Peyer's patch (tissue), 4 donors: ENCODE measurements at regions not wholly inside any gene's neighbourhood (a gene's known extent, or its start where the extent isn't known, plus 50 kb on each side); places are given as distances from the start of the nearest gene placed in this dataset.

Source experiments
- DNase-seq, 3 donors: peaks; one replicate each; pipeline ENCODE4 v3.0.0-alpha.2; 2017 to 2019
- H3K27ac ChIP-seq, 4 donors: fragments of 200-600 bp; sonication (generic); one replicate each; pipeline ENCODE4 v1.5.1; 2016 to 2019
- H3K27me3 ChIP-seq, 2 donors: fragments of 200-600 bp; sonication (generic); one replicate each; pipeline ENCODE4 v1.5.1; 2019
- H3K36me3 ChIP-seq, 3 donors: fragments of 200-600 bp; sonication (generic); one replicate each; pipeline ENCODE4 v1.5.1; 2016 to 2019
- H3K4me1 ChIP-seq, 4 donors: fragments of 200-600 bp; sonication (generic); one replicate each; pipeline ENCODE4 v1.5.1; 2016 to 2019
- H3K4me3 ChIP-seq, 4 donors: fragments of 200-600 bp; sonication (generic); 1 replicate in 3 of 4; 2 replicates in 1 of 4; pipeline ENCODE4 v1.5.1; 2016 to 2019; ENCODE audit warnings: mild to moderate bottlenecking in 1 of 4
- H3K9me3 ChIP-seq, 4 donors: fragments of 200-600 bp; sonication (generic); one replicate each; pipeline ENCODE4 v1.5.1; 2016 to 2019; ENCODE audit warnings: mild to moderate bottlenecking in 1 of 4
- CTCF ChIP-seq, 6 experiments: fragments of 450-650 bp in 4 of 6; fragments of 200-600 bp in 2 of 6; sonication (generic) in 1 of 6; IDR thresholded peaks; one replicate each; pipeline ENCODE4 v1.5.1; 2017 to 2019; ENCODE audit warnings: antibody characterized with exemption in 6 of 6, mild to moderate bottlenecking in 3 of 6, moderate library complexity in 1 of 6
- POLR2A ChIP-seq, 2 donors: fragments of 450-650 bp; IDR thresholded peaks; one replicate each; pipeline ENCODE4 v1.5.1; 2017; ENCODE audit warnings: antibody characterized with exemption in 2 of 2, mild to moderate bottlenecking in 2 of 2, moderate library complexity in 2 of 2

- H3K9me3 ChIP-seq = no peaks in the 10 kb centered on the region
- no peaks in the 10 kb centered on the region for H3K36me3 ChIP-seq
- no peak overlapping the region for H3K4me3 ChIP-seq
- TF ChIP-seq CTCF (IDR thresholded peaks at IDR 0.05) (no peak), POLR2A (IDR thresholded peaks at IDR 0.05) (no peak)
- H3K27me3 ChIP-seq = no peaks in the 10 kb centered on the region
- H3K27ac ChIP-seq = no peak overlapping the region
- no peak for DNase-seq
- no peaks in the 10 kb centered on the region for H3K4me1 ChIP-seq
Observed at GRCh38 chr4:159881158-159881557, 778.3 kb downstream of the RAPGEF2 start.

- no peaks in the 10 kb centered on the region for H3K27me3 ChIP-seq
- DNase-seq = no peak
- H3K27ac ChIP-seq = no peak overlapping the region
Observed at GRCh38 chr4:159884989-159885388, 782.1 kb downstream of the RAPGEF2 start.

GRCh38 chr4:159899596-159899995 lies 796.7 kb downstream of the RAPGEF2 start:
- Histone ChIP-seq H3K4me3 (no peak overlapping the region), H3K27ac (no peak overlapping the region), H3K36me3 (no peaks in the 10 kb centered on the region), H3K27me3 (no peaks in the 10 kb centered on the region), H3K4me1 (peaks cover 0 to 9% (median 0%) of the 10 kb centered on the region in 4 donors), H3K9me3 (no peaks in the 10 kb centered on the region)
- TF ChIP-seq CTCF (IDR thresholded peaks at IDR 0.05) (no peak), POLR2A (IDR thresholded peaks at IDR 0.05) (no peak)
- DNase-seq = no peak

More at GRCh38 chr4:159884989-159885388, 782.1 kb downstream of the RAPGEF2 start:
- no peak overlapping the region for H3K4me3 ChIP-seq
- TF ChIP-seq CTCF (IDR thresholded peaks at IDR 0.05) (no peak), POLR2A (IDR thresholded peaks at IDR 0.05) (no peak)
- H3K4me1 ChIP-seq = no peaks in the 10 kb centered on the region
- H3K36me3 ChIP-seq = no peaks in the 10 kb centered on the region
- H3K9me3 ChIP-seq = no peaks in the 10 kb centered on the region

GRCh38 chr4:159900562-159900961 lies 797.7 kb downstream of the RAPGEF2 start:
- H3K27me3 ChIP-seq = no peaks in the 10 kb centered on the region
- no peaks in the 10 kb centered on the region for H3K36me3 ChIP-seq
- H3K4me3 ChIP-seq = no peak overlapping the region
- peaks cover 0 to 9% (median 0%) of the 10 kb centered on the region in 4 donors for H3K4me1 ChIP-seq
- H3K27ac ChIP-seq = no peak overlapping the region
- DNase-seq = no peak
- no peak for TF ChIP-seq POLR2A (IDR thresholded peaks at IDR 0.05)
- no peaks in the 10 kb centered on the region for H3K9me3 ChIP-seq

- H3K27me3 ChIP-seq = no peaks in the 10 kb centered on the region
- TF ChIP-seq POLR2A (IDR thresholded peaks at IDR 0.05) = no peak
- TF ChIP-seq CTCF (IDR thresholded peaks at IDR 0.05) = no peak
- H3K4me1 ChIP-seq = peaks cover 0 to 9% (median 0%) of the 10 kb centered on the region in 4 donors
- no peaks in the 10 kb centered on the region for H3K36me3 ChIP-seq
- no peak for DNase-seq
- H3K27ac ChIP-seq = no peak overlapping the region
- H3K4me3 ChIP-seq = no peak overlapping the region
- H3K9me3 ChIP-seq = no peaks in the 10 kb centered on the region
Observed at GRCh38 chr4:159902648-159903047, 799.8 kb downstream of the RAPGEF2 start.

GRCh38 chr4:159904906-159905305 lies 802.0 kb downstream of the RAPGEF2 start:
- Histone ChIP-seq H3K4me1 (peaks cover 0 to 9% (median 0%) of the 10 kb centered on the region in 4 donors), H3K36me3 (no peaks in the 10 kb centered on the region), H3K4me3 (no peak overlapping the region), H3K27ac (no peak overlapping the region), H3K27me3 (no peaks in the 10 kb centered on the region), H3K9me3 (no peaks in the 10 kb centered on the region)
- TF ChIP-seq CTCF (IDR thresholded peaks at IDR 0.05) = no peak
- TF ChIP-seq POLR2A (IDR thresholded peaks at IDR 0.05) = no peak
- no peak for DNase-seq
